Large intestine (tissue), 3 donors: ENCODE measurements at regions not wholly inside any gene's neighbourhood (a gene's known extent, or its start where the extent isn't known, plus 50 kb on each side); places are given as distances from the start of the nearest gene placed in this dataset.

Source experiments
- DNase-seq, 2 donors: peaks; one replicate each; pipeline versions ENCODE4 v3.0.0 to v3.0.0-alpha.2; 2013
- H3K27ac ChIP-seq: one replicate; pipeline ENCODE4 v1.5.1; 2013; ENCODE audit warnings: low read length
- H3K27me3 ChIP-seq: 2 replicates; pipeline ENCODE4 v1.6.1; 2013; ENCODE audit warnings: low read length; ENCODE audit not compliant: control insufficient read depth, insufficient read depth
- H3K36me3 ChIP-seq: 2 replicates; pipeline ENCODE4 v1.6.1; 2013; ENCODE audit warnings: low read length; ENCODE audit not compliant: control insufficient read depth, insufficient read depth
- H3K4me1 ChIP-seq: one replicate; pipeline ENCODE4 v1.6.1; 2013; ENCODE audit warnings: low read length; ENCODE audit not compliant: control insufficient read depth, insufficient read depth
- H3K4me3 ChIP-seq: one replicate; pipeline ENCODE4 v1.5.1; 2013; ENCODE audit warnings: low read length
- H3K9me3 ChIP-seq: one replicate; pipeline ENCODE4 v1.6.1; 2013; ENCODE audit warnings: mild to moderate bottlenecking, low read depth, low read length, moderate library complexity; ENCODE audit not compliant: control insufficient read depth
- WGBS: methylation state at CpG from one replicate; pipeline ENCODE4 v1.1.5; 2013; ENCODE audit warnings: low lambda C conversion rate; ENCODE audit not compliant: insufficient coverage; 5-methylcytosine and 5-hydroxymethylcytosine counted together

GRCh38 chr10:69684020-69684980, 54.3 kb downstream of the FAM241B start:
- peak overlapping the region; percentile 11 for H3K4me3 ChIP-seq
- DNase-seq, result peak; percentile 91 to 97
- H3K9me3 ChIP-seq, result no peaks in the 10 kb centered on the region
- no peaks in the 10 kb centered on the region for H3K27me3 ChIP-seq
- H3K27ac ChIP-seq, result peak overlapping the region; percentile 93
- H3K4me1 ChIP-seq, result peaks cover 19% of the 10 kb centered on the region
- H3K36me3 ChIP-seq, result no peaks in the 10 kb centered on the region
- WGBS, result 33% methylated on average over 1 of the region's 17 CpGs

- no peaks in the 10 kb centered on the region for H3K27me3 ChIP-seq
- H3K4me3 ChIP-seq, result no peak overlapping the region
- H3K27ac ChIP-seq, result peak overlapping the region; percentile 93
- WGBS, result no CpG with 5 or more reads among the region's 4 CpGs
- H3K4me1 ChIP-seq, result peaks cover 19% of the 10 kb centered on the region
- H3K36me3 ChIP-seq, result no peaks in the 10 kb centered on the region
- no peak for DNase-seq
- H3K9me3 ChIP-seq, result no peaks in the 10 kb centered on the region
These were observed 54.9 kb downstream of the FAM241B start for GRCh38 chr10:69684981-69685353.

- no peaks in the 10 kb centered on the region for H3K36me3 ChIP-seq
- peaks cover 19% of the 10 kb centered on the region for H3K4me1 ChIP-seq
- DNase-seq, result no peak
- peak overlapping the region; percentile 93 for H3K27ac ChIP-seq
- H3K9me3 ChIP-seq, result no peaks in the 10 kb centered on the region
- no peaks in the 10 kb centered on the region for H3K27me3 ChIP-seq
- no CpG with 5 or more reads among the region's 5 CpGs for WGBS
- H3K4me3 ChIP-seq, result no peak overlapping the region
These were observed 55.4 kb downstream of the FAM241B start for GRCh38 chr10:69685426-69685801.

GRCh38 chr10:69685802-69686585, 55.9 kb downstream of the FAM241B start:
- no peak overlapping the region for H3K4me3 ChIP-seq
- no peaks in the 10 kb centered on the region for H3K36me3 ChIP-seq
- H3K27ac ChIP-seq, result peak overlapping the region; percentile 93
- H3K9me3 ChIP-seq, result no peaks in the 10 kb centered on the region
- H3K27me3 ChIP-seq, result no peaks in the 10 kb centered on the region
- no CpG with 5 or more reads among the region's 18 CpGs for WGBS
- peak in 1 of 2 donors; percentile 17 for DNase-seq
- peaks cover 19% of the 10 kb centered on the region for H3K4me1 ChIP-seq

GRCh38 chr10:69686866-69687265, 56.8 kb downstream of the FAM241B start:
- Histone ChIP-seq H3K9me3 (no peaks in the 10 kb centered on the region), H3K4me3 (no peak overlapping the region), H3K27me3 (no peaks in the 10 kb centered on the region), H3K36me3 (no peaks in the 10 kb centered on the region), H3K27ac (no peak overlapping the region), H3K4me1 (peaks cover 19% of the 10 kb centered on the region)
- no peak for DNase-seq
- no CpG with 5 or more reads among the region's 2 CpGs for WGBS

GRCh38 chr10:69687426-69687825, 57.4 kb downstream of the FAM241B start:
- Histone ChIP-seq H3K27me3 (no peaks in the 10 kb centered on the region), H3K27ac (no peak overlapping the region), H3K4me1 (peaks cover 19% of the 10 kb centered on the region), H3K4me3 (no peak overlapping the region), H3K36me3 (no peaks in the 10 kb centered on the region), H3K9me3 (no peaks in the 10 kb centered on the region)
- no peak for DNase-seq
- whole genome bisulfite sequencing, result no CpG with 5 or more reads among the region's 2 CpGs

GRCh38 chr10:69692267-69692666, 62.2 kb downstream of the FAM241B start:
- H3K27ac ChIP-seq, result no peak overlapping the region
- H3K4me1 ChIP-seq, result no peaks in the 10 kb centered on the region
- no peaks in the 10 kb centered on the region for H3K9me3 ChIP-seq
- no peak for DNase-seq
- WGBS, result no CpG with 5 or more reads among the region's 6 CpGs
- H3K36me3 ChIP-seq, result no peaks in the 10 kb centered on the region
- H3K4me3 ChIP-seq, result no peak overlapping the region
- no peaks in the 10 kb centered on the region for H3K27me3 ChIP-seq

- Histone ChIP-seq H3K4me1 (no peaks in the 10 kb centered on the region), H3K27ac (no peak overlapping the region), H3K9me3 (no peaks in the 10 kb centered on the region), H3K36me3 (no peaks in the 10 kb centered on the region), H3K27me3 (no peaks in the 10 kb centered on the region), H3K4me3 (no peak overlapping the region)
- WGBS, result no CpG with 5 or more reads among the region's 6 CpGs
- DNase-seq, result no peak
These were observed 62.8 kb downstream of the FAM241B start for GRCh38 chr10:69692891-69693290.

GRCh38 chr10:69693886-69694285, 63.8 kb downstream of the FAM241B start:
- H3K36me3 ChIP-seq, result no peaks in the 10 kb centered on the region
- H3K4me1 ChIP-seq, result no peaks in the 10 kb centered on the region
- H3K27me3 ChIP-seq, result no peaks in the 10 kb centered on the region
- DNase-seq, result no peak
- no peaks in the 10 kb centered on the region for H3K9me3 ChIP-seq
- H3K4me3 ChIP-seq, result no peak overlapping the region
- H3K27ac ChIP-seq, result no peak overlapping the region

GRCh38 chr10:69696073-69696731, 66.2 kb downstream of the FAM241B start:
- DNase-seq, result peak; percentile 31 to 63

More at GRCh38 chr10:69696073-69696731, 66.2 kb downstream of the FAM241B start:
- Histone ChIP-seq H3K9me3 (no peaks in the 10 kb centered on the region), H3K27me3 (peaks cover 3% of the 10 kb centered on the region), H3K36me3 (no peaks in the 10 kb centered on the region), H3K27ac (no peak overlapping the region), H3K4me3 (no peak overlapping the region), H3K4me1 (no peaks in the 10 kb centered on the region)
- WGBS, result 91% methylated on average over 1 of the region's 9 CpGs
